ENCODE measurements at regions not wholly inside any gene's neighbourhood (a gene's known extent, or its start where the extent isn't known, plus 50 kb on each side); places are given as distances from the start of the nearest gene placed in this dataset.

DNA sequence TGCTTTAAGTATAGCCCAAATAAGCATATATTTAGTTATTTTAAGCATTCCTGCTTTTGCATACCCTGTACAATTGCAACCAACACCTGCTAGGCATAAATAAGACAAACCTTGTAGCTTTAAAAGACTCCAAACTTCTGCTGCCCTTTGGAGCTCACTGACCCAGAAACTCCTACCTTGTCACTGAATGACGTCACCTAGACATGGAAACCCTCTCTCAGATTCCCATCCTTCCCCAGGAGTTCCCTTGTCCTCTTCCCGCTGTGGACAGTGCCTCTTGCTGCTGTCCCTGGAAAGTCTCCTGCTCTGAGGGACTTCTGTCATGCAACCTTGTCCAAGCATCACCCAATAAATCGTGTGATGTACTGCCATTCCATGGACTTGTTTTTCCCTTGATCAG, 507.2 kb downstream of the GRXCR1 start:
- Mint-ChIP-seq H3K36me3 (ENCODE audit: insufficient read depth, unreplicated experiment) (no peaks in the 10 kb centered on the region), H3K27me3 (ENCODE audit: insufficient read depth, unreplicated experiment) (no peaks in the 10 kb centered on the region), H3K27ac (ENCODE audit: low read depth, unreplicated experiment) (no peak overlapping the region), H3K9me3 (ENCODE audit: unreplicated experiment) (peaks cover 8% of the 10 kb centered on the region), H3K4me3 (ENCODE audit: unreplicated experiment) (no peak overlapping the region), H3K4me1 (ENCODE audit: insufficient read depth, unreplicated experiment) (no peaks in the 10 kb centered on the region)
- POLR2A ChIA-PET: no interaction called here
- no peak for DNase-seq (ENCODE audit: unreplicated experiment)
- no TSS peak for BruUV-seq (replicated peaks)
- intact Hi-C loops (cut with micrococcal nuclease): no loop called here
- TF ChIP-seq, protein P1, sequence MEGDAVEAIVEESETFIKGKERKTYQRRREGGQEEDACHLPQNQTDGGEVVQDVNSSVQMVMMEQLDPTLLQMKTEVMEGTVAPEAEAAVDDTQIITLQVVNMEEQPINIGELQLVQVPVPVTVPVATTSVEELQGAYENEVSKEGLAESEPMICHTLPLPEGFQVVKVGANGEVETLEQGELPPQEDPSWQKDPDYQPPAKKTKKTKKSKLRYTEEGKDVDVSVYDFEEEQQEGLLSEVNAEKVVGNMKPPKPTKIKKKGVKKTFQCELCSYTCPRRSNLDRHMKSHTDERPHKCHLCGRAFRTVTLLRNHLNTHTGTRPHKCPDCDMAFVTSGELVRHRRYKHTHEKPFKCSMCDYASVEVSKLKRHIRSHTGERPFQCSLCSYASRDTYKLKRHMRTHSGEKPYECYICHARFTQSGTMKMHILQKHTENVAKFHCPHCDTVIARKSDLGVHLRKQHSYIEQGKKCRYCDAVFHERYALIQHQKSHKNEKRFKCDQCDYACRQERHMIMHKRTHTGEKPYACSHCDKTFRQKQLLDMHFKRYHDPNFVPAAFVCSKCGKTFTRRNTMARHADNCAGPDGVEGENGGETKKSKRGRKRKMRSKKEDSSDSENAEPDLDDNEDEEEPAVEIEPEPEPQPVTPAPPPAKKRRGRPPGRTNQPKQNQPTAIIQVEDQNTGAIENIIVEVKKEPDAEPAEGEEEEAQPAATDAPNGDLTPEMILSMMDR (IDR thresholded peaks at IDR 0.05; ENCODE audit: unreplicated experiment): no peak
- CTCF ChIA-PET: interaction anchor here (1.6 kb wide), 1 partner anchor 17 kb away, joined by 3 read pairs; no protein-coding TSS in a partner anchor

DNA sequence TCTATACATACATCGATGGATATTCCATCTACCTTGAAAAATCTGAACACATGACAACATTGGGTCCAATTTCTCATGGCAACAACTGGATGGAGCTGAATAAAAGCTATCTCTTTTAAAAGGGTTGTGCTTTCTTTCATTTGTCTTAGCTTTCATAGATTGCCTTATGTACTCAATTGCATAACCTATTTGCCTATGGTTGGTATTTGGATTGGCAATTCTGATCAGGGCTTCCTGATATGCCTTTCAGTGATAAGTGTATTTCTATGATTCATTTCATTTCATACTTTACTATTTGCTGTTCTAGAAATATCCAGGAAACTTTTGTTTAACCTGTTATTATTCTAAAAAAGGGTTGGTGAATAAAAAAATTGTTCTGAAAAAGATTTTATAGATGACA, 509.9 kb downstream of the GRXCR1 start:
- BruUV-seq (replicated peaks): no TSS peak
- H3K36me3 Mint-ChIP-seq (ENCODE audit: insufficient read depth, unreplicated experiment): no peaks in the 10 kb centered on the region
- intact Hi-C loops (cut with micrococcal nuclease): no loop called here
- POLR2A ChIA-PET: no interaction called here
- no peak overlapping the region for H3K27ac Mint-ChIP-seq (ENCODE audit: low read depth, unreplicated experiment)
- TF ChIP-seq, protein P1 (IDR thresholded peaks at IDR 0.05; ENCODE audit: unreplicated experiment): no peak
- no peak overlapping the region for H3K4me3 Mint-ChIP-seq (ENCODE audit: unreplicated experiment)
- H3K4me1 Mint-ChIP-seq (ENCODE audit: insufficient read depth, unreplicated experiment): no peaks in the 10 kb centered on the region
- no peaks in the 10 kb centered on the region for H3K9me3 Mint-ChIP-seq (ENCODE audit: unreplicated experiment)
- CTCF ChIA-PET: no interaction called here
- H3K27me3 Mint-ChIP-seq (ENCODE audit: insufficient read depth, unreplicated experiment): no peaks in the 10 kb centered on the region
- no peak for DNase-seq (ENCODE audit: unreplicated experiment)

DNA sequence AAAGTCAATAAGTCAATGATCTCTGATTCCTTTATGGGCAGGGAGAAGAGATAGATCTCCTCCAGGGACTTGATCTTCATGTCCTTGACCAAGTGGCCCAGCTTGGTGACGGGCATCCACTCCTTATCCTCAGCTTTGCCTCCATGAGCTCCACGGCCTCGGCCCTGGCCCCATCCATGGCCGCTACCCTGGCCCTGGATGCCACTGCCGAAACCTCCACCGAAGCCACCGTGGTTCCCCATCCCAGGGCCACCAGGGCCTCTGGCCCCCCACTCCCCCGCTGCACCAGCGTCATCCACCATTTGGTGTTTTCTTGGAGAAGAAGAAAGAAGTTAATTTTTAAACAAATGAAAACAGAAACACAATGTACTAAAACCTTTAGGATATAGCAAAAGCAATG, 518.1 kb downstream of the GRXCR1 start:
- intact Hi-C loops (cut with micrococcal nuclease): no loop called here
- POLR2A ChIA-PET: no interaction called here
- H3K4me1 Mint-ChIP-seq (ENCODE audit: insufficient read depth, unreplicated experiment): no peaks in the 10 kb centered on the region
- BruUV-seq (replicated peaks): no TSS peak
- H3K9me3 Mint-ChIP-seq (ENCODE audit: unreplicated experiment): peaks cover 7% of the 10 kb centered on the region
- no peak for DNase-seq (ENCODE audit: unreplicated experiment)
- no peaks in the 10 kb centered on the region for H3K36me3 Mint-ChIP-seq (ENCODE audit: insufficient read depth, unreplicated experiment)
- H3K27ac Mint-ChIP-seq (ENCODE audit: low read depth, unreplicated experiment): no peak overlapping the region
- H3K27me3 Mint-ChIP-seq (ENCODE audit: insufficient read depth, unreplicated experiment): no peaks in the 10 kb centered on the region
- CTCF ChIA-PET: no interaction called here
- TF ChIP-seq, protein P1 (IDR thresholded peaks at IDR 0.05; ENCODE audit: unreplicated experiment): no peak
- no peak overlapping the region for H3K4me3 Mint-ChIP-seq (ENCODE audit: unreplicated experiment)

DNA sequence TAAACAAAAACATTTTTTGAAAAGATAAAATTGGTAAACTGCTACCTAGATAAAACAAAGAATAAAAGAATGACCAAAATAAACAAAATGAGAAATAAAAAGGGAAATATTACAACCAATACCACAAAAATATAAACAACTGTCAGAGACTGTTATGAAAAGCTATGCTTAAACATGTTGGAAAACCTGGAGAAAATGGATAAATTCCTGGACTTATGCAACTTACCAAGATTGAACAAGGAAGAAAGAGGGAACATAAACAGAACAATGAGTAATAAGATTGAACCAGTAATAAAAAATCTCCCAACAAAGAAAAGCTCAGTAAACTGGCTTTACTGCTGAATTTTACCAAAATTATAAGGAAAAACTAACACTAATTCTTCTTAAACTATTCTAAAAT, 518.7 kb downstream of the GRXCR1 start:
- no TSS peak for BruUV-seq (replicated peaks)
- H3K27me3 Mint-ChIP-seq (ENCODE audit: insufficient read depth, unreplicated experiment): no peaks in the 10 kb centered on the region
- DNase-seq (ENCODE audit: unreplicated experiment): no peak
- peak overlapping the region; percentile 6 for H3K27ac Mint-ChIP-seq (ENCODE audit: low read depth, unreplicated experiment)
- intact Hi-C loops (cut with micrococcal nuclease): no loop called here
- H3K4me3 Mint-ChIP-seq (ENCODE audit: unreplicated experiment): no peak overlapping the region
- H3K9me3 Mint-ChIP-seq (ENCODE audit: unreplicated experiment): peaks cover 7% of the 10 kb centered on the region
- ChIA-PET CTCF (no interaction called here), POLR2A (no interaction called here)
- no peaks in the 10 kb centered on the region for H3K4me1 Mint-ChIP-seq (ENCODE audit: insufficient read depth, unreplicated experiment)
- TF ChIP-seq, protein P1 (IDR thresholded peaks at IDR 0.05; ENCODE audit: unreplicated experiment): no peak
- H3K36me3 Mint-ChIP-seq (ENCODE audit: insufficient read depth, unreplicated experiment): no peaks in the 10 kb centered on the region
